ENCODE measurements at regions not wholly inside any gene's neighbourhood (a gene's known extent, or its start where the extent isn't known, plus 50 kb on each side); places are given as distances from the start of the nearest gene placed in this dataset.

- Histone ChIP-seq H3K4me1 (replicated peaks; ENCODE audit: insufficient read depth) (no peaks in the 10 kb centered on the region), H3K9me3 (ENCODE audit: insufficient read depth, low read depth) (no peaks in the 10 kb centered on the region), H3K27me3 (ENCODE audit: insufficient read depth, low read depth) (no peaks in the 10 kb centered on the region), H3K4me2 (no peak overlapping the region), H3K4me3 (no peak overlapping the region), H3F3A (ENCODE audit: insufficient read depth, low read depth) (no peaks in the 10 kb centered on the region), H3K9me2 (ENCODE audit: insufficient read depth) (no peaks in the 10 kb centered on the region), H3K27ac (no peak overlapping the region), H4K20me1 (ENCODE audit: insufficient read depth) (no peaks in the 10 kb centered on the region), H3K36me3 (ENCODE audit: low read depth) (no peaks in the 10 kb centered on the region), H3K79me2 (ENCODE audit: low read depth) (no peaks in the 10 kb centered on the region), H2AFZ (no peak overlapping the region)
- TF ChIP-seq, protein P1, sequence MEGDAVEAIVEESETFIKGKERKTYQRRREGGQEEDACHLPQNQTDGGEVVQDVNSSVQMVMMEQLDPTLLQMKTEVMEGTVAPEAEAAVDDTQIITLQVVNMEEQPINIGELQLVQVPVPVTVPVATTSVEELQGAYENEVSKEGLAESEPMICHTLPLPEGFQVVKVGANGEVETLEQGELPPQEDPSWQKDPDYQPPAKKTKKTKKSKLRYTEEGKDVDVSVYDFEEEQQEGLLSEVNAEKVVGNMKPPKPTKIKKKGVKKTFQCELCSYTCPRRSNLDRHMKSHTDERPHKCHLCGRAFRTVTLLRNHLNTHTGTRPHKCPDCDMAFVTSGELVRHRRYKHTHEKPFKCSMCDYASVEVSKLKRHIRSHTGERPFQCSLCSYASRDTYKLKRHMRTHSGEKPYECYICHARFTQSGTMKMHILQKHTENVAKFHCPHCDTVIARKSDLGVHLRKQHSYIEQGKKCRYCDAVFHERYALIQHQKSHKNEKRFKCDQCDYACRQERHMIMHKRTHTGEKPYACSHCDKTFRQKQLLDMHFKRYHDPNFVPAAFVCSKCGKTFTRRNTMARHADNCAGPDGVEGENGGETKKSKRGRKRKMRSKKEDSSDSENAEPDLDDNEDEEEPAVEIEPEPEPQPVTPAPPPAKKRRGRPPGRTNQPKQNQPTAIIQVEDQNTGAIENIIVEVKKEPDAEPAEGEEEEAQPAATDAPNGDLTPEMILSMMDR (conservative IDR thresholded peaks at IDR 0.05) = no peak
- TF ChIP-seq EZH2 (IDR thresholded peaks at IDR 0.05; ENCODE audit: low read depth) = no peak
- POLR2A ChIA-PET (ENCODE audit: unreplicated experiment) = no interaction called here
- no peak for DNase-seq
- no TSS peak for BruUV-seq (replicated peaks)
- CTCF ChIA-PET = no interaction called here
- intact Hi-C loops (cut with micrococcal nuclease; ENCODE audit: unreplicated experiment) = no loop called here
Observed at GRCh38 chr10:111491154-111491553, 414.3 kb downstream of the ADRA2A start.

- CTCF ChIA-PET = no interaction called here
- no peak for TF ChIP-seq EZH2 (IDR thresholded peaks at IDR 0.05; ENCODE audit: low read depth)
- TF ChIP-seq, protein P1 (conservative IDR thresholded peaks at IDR 0.05) = no peak
Observed at GRCh38 chr10:111493024-111493625, 416.3 kb downstream of the ADRA2A start.

DNA sequence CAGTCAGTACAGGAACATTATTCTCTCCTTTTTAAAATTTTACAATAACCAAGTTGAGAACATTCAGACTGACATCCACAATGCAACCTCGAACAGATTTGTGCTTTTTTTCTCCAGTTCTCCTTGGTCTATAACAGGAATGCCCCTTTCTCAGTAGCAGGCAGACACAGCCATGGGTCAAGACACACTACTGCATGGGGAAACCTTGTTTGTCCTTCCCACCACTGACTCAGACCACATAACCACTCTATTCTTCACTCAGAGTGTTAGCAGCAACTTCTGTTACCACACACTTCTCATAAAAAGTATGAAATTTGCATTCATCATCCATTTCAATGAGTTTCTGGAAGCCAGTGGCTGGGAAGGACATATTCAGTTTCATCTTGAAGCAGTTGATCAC, 421.7 kb downstream of the ADRA2A start:
- no peaks in the 10 kb centered on the region for H3K79me2 ChIP-seq (ENCODE audit: low read depth)
- no TSS peak for BruUV-seq (replicated peaks)
- H3K4me1 ChIP-seq (replicated peaks; ENCODE audit: insufficient read depth) = no peaks in the 10 kb centered on the region
- TF ChIP-seq, protein P1 (conservative IDR thresholded peaks at IDR 0.05) = no peak
- no peak for TF ChIP-seq EZH2 (IDR thresholded peaks at IDR 0.05; ENCODE audit: low read depth)
- no peaks in the 10 kb centered on the region for H3F3A ChIP-seq (ENCODE audit: insufficient read depth, low read depth)
- H3K36me3 ChIP-seq (ENCODE audit: low read depth) = no peaks in the 10 kb centered on the region
- POLR2A ChIA-PET (ENCODE audit: unreplicated experiment) = no interaction called here
- H3K27me3 ChIP-seq (ENCODE audit: insufficient read depth, low read depth) = no peaks in the 10 kb centered on the region
- H3K9me2 ChIP-seq (ENCODE audit: insufficient read depth) = no peaks in the 10 kb centered on the region
- CTCF ChIA-PET = no interaction called here
- H3K9me3 ChIP-seq (ENCODE audit: insufficient read depth, low read depth) = no peaks in the 10 kb centered on the region
- H3K4me3 ChIP-seq = no peak overlapping the region
- H3K27ac ChIP-seq = no peak overlapping the region
- H2AFZ ChIP-seq = no peak overlapping the region
- H3K4me2 ChIP-seq = no peak overlapping the region
- no peak for DNase-seq
- no peaks in the 10 kb centered on the region for H4K20me1 ChIP-seq (ENCODE audit: insufficient read depth)
- intact Hi-C loops (cut with micrococcal nuclease; ENCODE audit: unreplicated experiment) = no loop called here

More at GRCh38 chr10:111493024-111493625, 416.3 kb downstream of the ADRA2A start:
- Histone ChIP-seq H3K9me3 (ENCODE audit: insufficient read depth, low read depth) (no peaks in the 10 kb centered on the region), H3K36me3 (ENCODE audit: low read depth) (no peaks in the 10 kb centered on the region), H3K27ac (no peak overlapping the region), H3K27me3 (ENCODE audit: insufficient read depth, low read depth) (no peaks in the 10 kb centered on the region), H3K9me2 (ENCODE audit: insufficient read depth) (no peaks in the 10 kb centered on the region), H3K4me1 (replicated peaks; ENCODE audit: insufficient read depth) (no peaks in the 10 kb centered on the region), H3K4me3 (no peak overlapping the region), H3K79me2 (ENCODE audit: low read depth) (no peaks in the 10 kb centered on the region), H3K4me2 (no peak overlapping the region), H4K20me1 (ENCODE audit: insufficient read depth) (no peaks in the 10 kb centered on the region), H3F3A (ENCODE audit: insufficient read depth, low read depth) (no peaks in the 10 kb centered on the region), H2AFZ (no peak overlapping the region)
- no TSS peak for BruUV-seq (replicated peaks)
- intact Hi-C loops (cut with micrococcal nuclease; ENCODE audit: unreplicated experiment) = no loop called here
- DNase-seq = no peak
- POLR2A ChIA-PET (ENCODE audit: unreplicated experiment) = no interaction called here
